Thymus (tissue), 11 donors: ENCODE measurements at regions not wholly inside any gene's neighbourhood (a gene's known extent, or its start where the extent isn't known, plus 50 kb on each side); places are given as distances from the start of the nearest gene placed in this dataset.

Experiments
- DNase-seq, 9 donors: peaks; one replicate each; pipeline ENCODE4 v3.0.0-alpha.2; 2013; ENCODE audit warnings: low spot score in 9 of 9, low read depth in 6 of 9, missing footprints in 1 of 9
- H3K27ac ChIP-seq, 2 donors: one replicate each; pipeline ENCODE4 v1.5.1; 2013; ENCODE audit warnings: control low read depth in 1 of 2, low read depth in 1 of 2, low read length in 1 of 2, mild to moderate bottlenecking in 1 of 2, moderate library complexity in 1 of 2
- H3K27me3 ChIP-seq, 2 donors: one replicate each; pipeline ENCODE4 v1.5.1; 2013; ENCODE audit warnings: low read length in 1 of 2; ENCODE audit not compliant: control insufficient read depth in 2 of 2, insufficient read depth in 1 of 2
- H3K36me3 ChIP-seq, 2 donors: one replicate each; pipeline ENCODE4 v1.5.1; 2013; ENCODE audit warnings: low read length in 1 of 2, mild to moderate bottlenecking in 1 of 2, moderate library complexity in 1 of 2; ENCODE audit not compliant: control insufficient read depth in 2 of 2, insufficient read depth in 2 of 2
- H3K4me1 ChIP-seq, 2 donors: one replicate each; pipeline ENCODE4 v1.5.1; 2013; ENCODE audit warnings: low read length in 2 of 2; ENCODE audit not compliant: control insufficient read depth in 2 of 2, insufficient read depth in 2 of 2
- H3K4me3 ChIP-seq, 2 donors: one replicate each; pipeline ENCODE4 v1.5.1; 2013; ENCODE audit warnings: low read length in 2 of 2, control low read depth in 1 of 2, mild to moderate bottlenecking in 1 of 2
- H3K9me3 ChIP-seq, 2 donors: one replicate each; pipeline ENCODE4 v1.5.1; 2013; ENCODE audit warnings: low read length in 1 of 2, mild to moderate bottlenecking in 1 of 2; ENCODE audit not compliant: control insufficient read depth in 2 of 2, insufficient read depth in 1 of 2
- WGBS: extraction: QIAGEN DNeasy Blood & Tissue Kit; methylation state at CpG from one replicate; pipeline ENCODE4 v1.1.7; 2013; 5-methylcytosine and 5-hydroxymethylcytosine counted together
- donor health status: healthy.

DNA sequence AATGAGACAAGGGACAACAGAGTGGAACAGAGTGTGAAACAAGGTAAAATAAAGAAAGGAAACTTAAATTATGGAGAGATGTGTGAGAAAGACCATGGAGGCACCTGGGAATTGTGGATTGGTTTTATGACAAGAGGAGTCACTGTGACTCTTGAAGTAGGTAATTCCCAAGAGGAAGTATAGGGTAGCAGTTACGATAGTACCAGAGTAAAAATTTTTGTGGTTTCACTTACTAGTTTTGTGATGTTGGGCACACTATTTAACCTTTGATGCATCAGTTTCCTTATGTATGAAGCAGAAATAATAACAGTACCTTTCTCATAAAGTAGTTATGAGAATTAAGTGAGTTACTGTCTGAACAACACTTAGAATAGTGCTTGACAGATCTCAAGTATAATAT, 267.9 kb upstream of the DPYD start:
- no peaks in the 10 kb centered on the region for H3K9me3 ChIP-seq
- no peak overlapping the region for H3K4me3 ChIP-seq
- no peak overlapping the region for H3K27ac ChIP-seq
- no peaks in the 10 kb centered on the region for H3K36me3 ChIP-seq
- H3K4me1 ChIP-seq: no peaks in the 10 kb centered on the region
- no peak for DNase-seq
- 79% methylated on average over 1 of the region's 1 CpG for WGBS
- H3K27me3 ChIP-seq: no peaks in the 10 kb centered on the region

DNA sequence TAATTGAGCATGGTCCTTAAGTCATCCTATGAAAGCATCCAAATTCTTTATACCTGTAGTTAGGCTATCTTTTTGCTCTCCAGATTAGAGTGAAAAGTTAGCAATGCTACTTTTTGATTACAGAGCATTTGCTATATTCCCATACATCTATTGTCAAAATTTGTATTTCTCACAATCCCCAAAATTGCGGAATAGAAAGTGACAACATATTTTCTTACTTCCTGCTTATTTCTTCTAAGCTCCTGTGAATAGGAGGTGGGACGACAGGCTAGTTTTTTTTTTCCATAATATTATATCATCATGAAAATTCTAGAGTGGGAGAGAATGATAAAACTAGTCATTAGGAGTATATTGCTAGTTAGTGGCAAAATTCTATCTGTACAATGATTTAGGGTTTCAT, 264.0 kb upstream of the DPYD start:
- Histone ChIP-seq H3K27me3 (no peaks in the 10 kb centered on the region), H3K9me3 (no peaks in the 10 kb centered on the region), H3K36me3 (no peaks in the 10 kb centered on the region), H3K4me1 (no peaks in the 10 kb centered on the region), H3K27ac (no peak overlapping the region), H3K4me3 (no peak overlapping the region)
- DNase-seq: no peak
- 97% methylated on average over 2 of the region's 2 CpGs for WGBS

DNA sequence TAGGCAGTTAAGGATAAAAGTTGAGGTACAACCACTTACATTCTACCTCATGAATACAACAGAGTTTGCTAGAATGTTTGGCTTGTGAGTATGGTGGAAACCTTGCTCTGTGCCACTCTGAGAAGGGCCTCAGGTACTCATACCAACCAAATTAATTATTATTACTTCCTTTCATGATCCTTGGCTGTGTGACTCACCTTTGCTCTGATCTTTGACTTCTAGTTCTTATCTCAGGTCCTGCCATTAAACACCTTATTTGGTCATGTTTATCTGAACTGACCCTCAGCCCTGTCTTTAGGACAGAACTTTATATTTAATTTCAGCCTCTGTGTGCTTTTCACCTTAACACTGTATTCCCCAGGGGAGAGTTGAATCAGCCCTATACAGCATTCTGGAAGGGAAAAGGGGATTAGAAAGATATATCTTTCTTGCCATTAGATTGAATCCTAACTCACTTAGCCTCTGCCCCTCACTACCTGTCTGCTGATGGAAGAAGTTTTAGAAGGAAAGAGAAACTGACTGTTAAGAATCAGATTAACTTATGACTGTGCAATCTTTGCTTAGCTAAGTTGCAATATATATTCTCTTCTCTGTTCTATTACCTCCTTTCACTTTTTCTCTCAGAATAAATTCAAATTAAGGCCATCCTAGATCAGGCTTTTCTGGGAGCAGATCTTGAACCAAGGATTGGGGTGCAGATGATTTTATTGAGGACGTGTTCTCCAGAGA, 260.4 kb upstream of the DPYD start:
- no peaks in the 10 kb centered on the region for H3K27me3 ChIP-seq
- H3K36me3 ChIP-seq: no peaks in the 10 kb centered on the region
- no peak overlapping the region for H3K27ac ChIP-seq
- no peaks in the 10 kb centered on the region for H3K4me1 ChIP-seq
- WGBS: 100% methylated on average over 1 of the region's 1 CpG
- H3K4me3 ChIP-seq: no peak overlapping the region
- no peaks in the 10 kb centered on the region for H3K9me3 ChIP-seq
- no peak for DNase-seq

DNA sequence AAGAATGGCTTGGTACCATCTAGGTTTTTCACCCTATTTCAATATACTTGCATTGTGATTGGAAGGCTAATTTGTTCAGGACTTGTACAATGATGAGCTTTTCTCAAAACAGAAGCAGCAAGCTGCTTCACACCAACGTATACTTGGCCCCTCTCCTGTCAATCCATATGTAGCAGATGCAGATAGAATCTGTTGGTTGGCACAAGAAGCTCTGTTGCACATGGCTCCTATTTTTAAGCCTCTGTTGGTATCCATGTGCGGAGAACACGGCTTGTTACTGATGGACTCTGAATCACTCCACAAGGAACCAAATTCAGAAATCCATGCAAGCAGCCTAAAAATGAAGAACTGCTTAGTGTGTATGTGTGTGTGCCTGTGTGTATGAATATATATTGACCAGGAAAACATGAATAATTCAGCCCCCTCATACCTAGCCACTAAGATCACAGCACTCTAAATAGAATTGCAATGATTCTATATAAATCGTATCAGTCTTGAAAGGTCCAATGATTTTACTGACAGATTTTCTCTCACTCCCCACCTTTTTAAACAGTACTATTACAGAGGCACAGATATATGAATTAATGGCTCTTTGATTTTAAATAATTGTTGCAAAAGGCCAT, 258.4 kb upstream of the DPYD start:
- Histone ChIP-seq H3K36me3 (no peaks in the 10 kb centered on the region), H3K4me1 (no peaks in the 10 kb centered on the region), H3K27me3 (no peaks in the 10 kb centered on the region), H3K4me3 (no peak overlapping the region), H3K9me3 (no peaks in the 10 kb centered on the region), H3K27ac (no peak overlapping the region)
- DNase-seq: no peak
- WGBS: 95% methylated on average over 4 of the region's 4 CpGs

DNA sequence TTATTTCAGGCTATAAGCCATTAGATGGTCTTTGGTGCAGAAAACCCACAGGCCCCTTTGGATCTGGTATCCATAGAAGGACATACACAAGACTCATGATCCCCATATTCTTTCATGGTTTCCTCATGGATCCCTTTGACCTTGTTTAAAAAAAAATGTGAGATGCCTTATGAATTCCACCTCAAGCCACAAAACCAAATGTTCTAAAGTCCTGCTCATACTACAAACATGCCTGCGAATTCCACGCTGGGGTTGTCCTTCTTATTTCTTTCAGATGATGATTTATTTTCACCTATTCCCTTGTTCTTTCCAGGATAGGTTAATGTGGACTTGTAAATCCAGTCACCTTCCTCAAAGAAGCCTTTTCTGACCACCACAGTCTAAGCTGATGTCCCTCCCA, 256.9 kb upstream of the DPYD start:
- H3K27me3 ChIP-seq: no peaks in the 10 kb centered on the region
- no peak for DNase-seq
- H3K27ac ChIP-seq: no peak overlapping the region
- H3K9me3 ChIP-seq: no peaks in the 10 kb centered on the region
- H3K4me1 ChIP-seq: no peaks in the 10 kb centered on the region
- no peaks in the 10 kb centered on the region for H3K36me3 ChIP-seq
- H3K4me3 ChIP-seq: no peak overlapping the region
- 99% methylated on average over 2 of the region's 2 CpGs for WGBS

DNA sequence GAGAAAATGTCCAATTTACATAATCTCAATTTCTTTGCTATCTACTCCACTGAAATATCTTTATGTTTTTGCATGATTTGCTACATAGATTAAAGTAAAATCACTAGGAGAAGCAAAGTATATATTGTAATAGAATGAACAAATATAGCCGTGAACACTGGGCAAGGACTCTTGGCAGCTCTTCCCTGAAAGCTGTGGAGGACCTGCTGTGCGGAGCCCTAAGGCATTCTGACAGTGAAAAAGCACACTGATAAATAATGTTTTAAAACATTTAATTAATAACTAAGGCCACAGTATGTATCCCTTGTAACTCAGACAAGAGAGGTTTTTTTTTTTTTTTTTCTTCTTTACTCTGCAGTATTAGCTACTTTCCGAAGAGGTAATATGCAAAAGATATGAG, 256.1 kb upstream of the DPYD start:
- Histone ChIP-seq H3K4me3 (no peak overlapping the region), H3K4me1 (peaks cover 0 to 5% of the 10 kb centered on the region in 2 donors), H3K9me3 (no peaks in the 10 kb centered on the region), H3K27me3 (no peaks in the 10 kb centered on the region), H3K27ac (no peak overlapping the region), H3K36me3 (no peaks in the 10 kb centered on the region)
- no peak for DNase-seq
- 94% methylated on average over 3 of the region's 3 CpGs for WGBS

DNA sequence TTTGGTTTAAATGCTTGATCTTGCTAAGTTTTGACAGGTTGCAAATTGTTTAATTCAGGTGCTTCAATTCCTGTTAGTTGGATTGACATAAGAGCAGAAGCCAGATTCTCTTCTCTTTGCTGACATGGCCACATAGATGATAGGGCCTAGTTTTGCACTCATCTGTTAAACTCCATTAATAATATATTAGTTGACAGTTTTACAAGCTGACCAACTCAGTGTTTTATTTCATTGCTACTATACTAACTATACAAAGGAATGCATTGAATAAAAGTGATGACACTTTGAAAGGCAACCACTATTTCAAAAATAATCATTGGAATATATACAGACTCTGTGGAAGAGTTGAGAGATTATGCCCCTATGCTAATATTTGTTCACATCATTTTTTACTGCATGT, 255.6 kb upstream of the DPYD start:
- Histone ChIP-seq H3K9me3 (no peaks in the 10 kb centered on the region), H3K4me1 (peaks cover 0 to 9% of the 10 kb centered on the region in 2 donors), H3K4me3 (no peak overlapping the region), H3K27me3 (no peaks in the 10 kb centered on the region), H3K36me3 (no peaks in the 10 kb centered on the region), H3K27ac (no peak overlapping the region)
- DNase-seq: no peak

DNA sequence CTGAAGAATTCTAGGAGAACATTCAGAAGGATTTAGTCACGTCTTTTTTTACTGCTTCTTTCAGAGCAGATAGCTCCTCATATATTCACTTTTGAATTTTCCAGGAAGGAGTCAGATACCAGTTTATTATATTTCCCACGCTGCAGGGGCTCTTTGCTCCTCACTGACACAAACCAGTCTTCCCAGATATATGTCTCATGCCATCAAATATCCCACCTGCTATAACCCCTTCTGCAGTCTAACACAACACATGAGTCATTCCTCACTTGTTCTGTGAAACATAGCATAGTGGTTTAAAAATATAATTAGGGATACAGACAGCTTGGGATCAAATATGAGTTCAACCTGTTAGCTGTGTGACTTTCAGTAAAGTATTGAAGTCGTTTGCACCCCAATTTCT, 251.7 kb upstream of the DPYD start:
- WGBS: 88% methylated on average over 3 of the region's 3 CpGs

DNA sequence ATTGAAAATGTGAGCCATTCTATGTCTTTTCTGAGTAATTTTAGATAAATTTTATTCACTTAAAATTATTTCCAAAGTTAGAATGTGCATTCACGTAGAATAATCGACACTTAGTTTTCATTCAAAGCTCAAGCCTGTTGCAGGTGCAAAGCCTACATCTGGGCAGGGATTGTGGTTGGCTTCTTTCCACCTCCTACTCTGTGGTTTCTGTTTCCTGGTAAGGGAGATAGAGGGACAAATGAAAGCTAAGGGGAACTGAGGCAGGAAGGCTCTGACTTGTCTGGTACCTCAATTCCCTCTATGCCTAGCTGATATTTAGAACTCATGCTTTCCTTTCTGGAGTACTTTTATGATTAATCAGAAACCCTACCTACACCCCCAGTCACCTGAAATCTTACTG, 251.2 kb upstream of the DPYD start:
- Histone ChIP-seq H3K4me1 (peaks cover 0 to 10% of the 10 kb centered on the region in 2 donors), H3K27me3 (no peaks in the 10 kb centered on the region), H3K9me3 (no peaks in the 10 kb centered on the region), H3K36me3 (no peaks in the 10 kb centered on the region), H3K27ac (no peak overlapping the region), H3K4me3 (no peak overlapping the region)
- DNase-seq: peak in 3 of 9 donors; percentile 1 to 23 (median 3)
- 7% methylated on average over 2 of the region's 2 CpGs for WGBS

More for the DNA sequence above, 251.7 kb upstream of the DPYD start:
- no peak for DNase-seq
- Histone ChIP-seq H3K9me3 (no peaks in the 10 kb centered on the region), H3K27ac (no peak overlapping the region), H3K4me1 (peaks cover 0 to 10% of the 10 kb centered on the region in 2 donors), H3K4me3 (no peak overlapping the region), H3K36me3 (no peaks in the 10 kb centered on the region), H3K27me3 (no peaks in the 10 kb centered on the region)
